A549 (cell line): ENCODE measurements at regions not wholly inside any gene's neighbourhood (a gene's known extent, or its start where the extent isn't known, plus 50 kb on each side); places are given as distances from the start of the nearest gene placed in this dataset.

Source experiments
- CBX8 ChIP-seq: fragments of 200-600 bp; sonication (generic); IDR thresholded peaks from 2 replicates; pipeline ENCODE4 v1.6.1; 2016
- CEBPB ChIP-seq, 2 experiments: fragments of >200 bp in 1 of 2; sonication (Bioruptor Twin) in 1 of 2; formaldehyde crosslinking in 1 of 2; IDR thresholded peaks; 2 replicates each; pipeline ENCODE4 v1.6.1; 2012 to 2016
- CTCF ChIP-seq: fragments of >200 bp; sonication (Bioruptor Twin); formaldehyde crosslinking; IDR thresholded peaks from 3 replicates; pipeline ENCODE4 v1.5.1; 2016
- ELK1 ChIP-seq: fragments of 150-350 bp; IDR thresholded peaks from 2 replicates; pipeline ENCODE4 v1.6.1; 2014; ENCODE audit warnings: low read depth, mild to moderate bottlenecking, low read length
- EP300 ChIP-seq, 2 experiments: fragments of >200 bp; sonication (Bioruptor Twin); formaldehyde crosslinking; IDR thresholded peaks; 2 replicates in 1 of 2; 3 replicates in 1 of 2; pipeline ENCODE4 v1.6.1; 2016 to 2017
- ESRRA ChIP-seq: fragments of 150-350 bp; IDR thresholded peaks from 2 replicates; pipeline ENCODE4 v1.6.1; 2014; ENCODE audit warnings: mild to moderate bottlenecking, low read length, borderline replicate concordance
- MYC ChIP-seq: IDR thresholded peaks from 2 replicates; pipeline ENCODE4 v1.6.1; 2012; ENCODE audit warnings: mild to moderate bottlenecking, inconsistent platforms, low read length, improper control_type of control experiment, borderline replicate concordance
- RAD21 ChIP-seq, 2 experiments: fragments of >200 bp in 1 of 2; sonication (Bioruptor Twin) in 1 of 2; formaldehyde crosslinking in 1 of 2; IDR thresholded peaks in 1 of 2; conservative IDR thresholded peaks in 1 of 2; 2 replicates in 1 of 2; 3 replicates in 1 of 2; pipeline ENCODE4 v1.6.1; 2012 to 2018; ENCODE audit warnings: inconsistent platforms in 1 of 2
- REST ChIP-seq: fragments of 200-600 bp; sonication (generic); IDR thresholded peaks from 2 replicates; pipeline ENCODE4 v1.6.1; 2016; ENCODE audit warnings: antibody characterized with exemption, mild to moderate bottlenecking, moderate library complexity
- SREBF2 ChIP-seq: fragments of 450-650 bp; IDR thresholded peaks from 2 replicates; pipeline ENCODE4 v1.6.1; 2014; ENCODE audit warnings: mild to moderate bottlenecking, moderate library complexity

- no peak for TF ChIP-seq MYC
- no peak for TF ChIP-seq ELK1
- TF ChIP-seq ESRRA, result no peak
- TF ChIP-seq REST, result no peak
- no peak for TF ChIP-seq CEBPB (IDR thresholded peaks at IDR 0.05)
- no peak for TF ChIP-seq RAD21 (conservative IDR thresholded peaks at IDR 0.05 in 1 of 2, IDR thresholded peaks at IDR 0.05 in 1 of 2)
- TF ChIP-seq CTCF, result no peak
- TF ChIP-seq SREBF2, result no peak
- TF ChIP-seq CBX8, result no peak
- TF ChIP-seq EP300 (IDR thresholded peaks at IDR 0.05), result no peak
These were observed 233.6 kb upstream of the RGS6 start for GRCh38 chr14:71698673-71699072.
